SK-N-SH (cell line): ENCODE measurements at regions not wholly inside any gene's neighbourhood (a gene's known extent, or its start where the extent isn't known, plus 50 kb on each side); places are given as distances from the start of the nearest gene placed in this dataset.
A peak's percentile ranks its signal among the peaks of the same experiment; 100 is the strongest.

Experiments
- CTCF ChIA-PET: fragments of 300-600, 350-600 bp; formaldehyde crosslinking; extraction: SDS; loops from one replicate; lab custom pipeline; 2021; lab: Yijun Ruan, JAX
- POLR2A ChIA-PET: fragments of 350-600 bp; sonication (Branson Sonifier 250); formaldehyde crosslinking; extraction: SDS; loops from one replicate; lab custom pipeline; 2020; ENCODE audit warnings: antibody characterized with exemption, inconsistent platforms; lab: Yijun Ruan, JAX
- DNase-seq: peaks from one replicate; pipeline ENCODE4 v3.0.0; 2012
- H2AFZ ChIP-seq: fragments of 200-600 bp; sonication (generic); 2 replicates; pipeline ENCODE4 v1.8.1; 2016; ENCODE audit warnings: antibody characterized with exemption, mild to moderate bottlenecking, low read depth
- H3F3A ChIP-seq: fragments of 200-600 bp; sonication (generic); replicated peaks from 2 replicates; pipeline ENCODE3; 2016; ENCODE audit warnings: antibody characterized with exemption, mild to moderate bottlenecking; ENCODE audit not compliant: insufficient read depth
- H3K27ac ChIP-seq, 2 experiments: fragments of 200-500 bp in 1 of 2; fragments of 200-600 bp in 1 of 2; sonication (Bioruptor generic) in 1 of 2; sonication (generic), shearing (Covaris generic) in 1 of 2; 2 replicates each; pipeline versions ENCODE4 v1.5.1 to v1.6.1; 2014 to 2016; ENCODE audit warnings: low read depth in 2 of 2, inconsistent platforms in 1 of 2, low read length in 1 of 2, mild to moderate bottlenecking in 1 of 2, mixed read lengths in 1 of 2
- H3K27me3 ChIP-seq: fragments of 200-600 bp; sonication (generic), shearing (Covaris generic); 2 replicates; pipeline ENCODE4 v1.6.1; 2016; ENCODE audit warnings: mixed run types; ENCODE audit not compliant: insufficient read depth
- H3K36me3 ChIP-seq, 2 experiments: fragments of 200-500 bp in 1 of 2; fragments of 200-600 bp in 1 of 2; sonication (Bioruptor generic) in 1 of 2; sonication (generic) in 1 of 2; replicated peaks in 1 of 2; 2 replicates each; pipeline versions ENCODE3 to v1.5.1; 2014 to 2016; ENCODE audit warnings: low read length in 1 of 2, mild to moderate bottlenecking in 1 of 2; ENCODE audit not compliant: insufficient read depth in 2 of 2, control insufficient read depth in 1 of 2
- H3K4me1 ChIP-seq, 2 experiments: fragments of 200-500 bp in 1 of 2; fragments of 200-600 bp in 1 of 2; sonication (Bioruptor generic) in 1 of 2; sonication (generic), shearing (Covaris generic) in 1 of 2; 2 replicates each; pipeline versions ENCODE4 v1.5.1 to v1.6.1; 2014 to 2016; ENCODE audit warnings: low read depth in 1 of 2, low read length in 1 of 2, mixed run types in 1 of 2; ENCODE audit not compliant: insufficient read depth in 2 of 2, control insufficient read depth in 1 of 2
- H3K4me2 ChIP-seq: fragments of 200-600 bp; sonication (generic), shearing (Covaris generic); 2 replicates; pipeline ENCODE4 v1.6.1; 2017; ENCODE audit warnings: mixed run types
- H3K4me3 ChIP-seq, 2 experiments: fragments of 200-500 bp in 1 of 2; fragments of 200-600 bp in 1 of 2; sonication (Bioruptor generic) in 1 of 2; sonication (generic), shearing (Covaris generic) in 1 of 2; 2 replicates each; pipeline versions ENCODE4 v1.5.1 to v1.8.1; 2014 to 2016; ENCODE audit warnings: low read depth in 2 of 2, inconsistent platforms in 1 of 2, low read length in 1 of 2, mild to moderate bottlenecking in 1 of 2, mixed read lengths in 1 of 2, moderate library complexity in 1 of 2
- H3K79me2 ChIP-seq: fragments of 200-600 bp; sonication (generic); 2 replicates; pipeline ENCODE4 v1.8.1; 2017; ENCODE audit warnings: mild to moderate bottlenecking; ENCODE audit not compliant: insufficient read depth
- H3K9ac ChIP-seq: fragments of 200-600 bp; sonication (generic); 2 replicates; pipeline ENCODE4 v1.6.1; 2017; ENCODE audit warnings: mixed run types
- H3K9me2 ChIP-seq: fragments of 200-600 bp; sonication (generic); 2 replicates; pipeline ENCODE4 v1.6.1; 2017; ENCODE audit warnings: mixed run types
- H3K9me3 ChIP-seq: fragments of 200-600 bp; sonication (generic); 2 replicates; pipeline ENCODE4 v1.6.1; 2017; ENCODE audit warnings: mixed run types, mild to moderate bottlenecking, moderate library complexity
- H4K20me1 ChIP-seq: fragments of 200-600 bp; sonication (generic); 2 replicates; pipeline ENCODE4 v1.6.1; 2017; ENCODE audit warnings: mild to moderate bottlenecking, mixed run types; ENCODE audit not compliant: insufficient read depth
- CHD2 ChIP-seq: fragments of 150-350 bp; IDR thresholded peaks from 2 replicates; pipeline ENCODE4 v1.6.1; 2018; ENCODE audit warnings: low read length; ENCODE audit not compliant: partially characterized antibody
- ELF1 ChIP-seq: IDR thresholded peaks from 2 replicates; pipeline ENCODE4 v1.4.0; 2012
- FOSL2 ChIP-seq: IDR thresholded peaks from 2 replicates; pipeline ENCODE4 v1.4.0; 2012; ENCODE audit warnings: low read depth, mild to moderate bottlenecking, moderate library complexity, borderline replicate concordance
- GABPA ChIP-seq: IDR thresholded peaks from 2 replicates; pipeline ENCODE4 v1.4.0; 2012; ENCODE audit warnings: low read depth, mild to moderate bottlenecking
- GATA2 ChIP-seq: sonication (generic); formaldehyde crosslinking; IDR thresholded peaks from 2 replicates; pipeline ENCODE4 v1.5.0; 2020; ENCODE audit warnings: mild to moderate bottlenecking, missing genetic modification reagents
- JUND ChIP-seq: IDR thresholded peaks from 2 replicates; pipeline ENCODE4 v1.4.0; 2012
- MEF2A ChIP-seq: IDR thresholded peaks from 2 replicates; pipeline ENCODE4 v1.4.0; 2012; ENCODE audit warnings: low read depth, borderline replicate concordance
- NRF1 ChIP-seq: IDR thresholded peaks from 2 replicates; pipeline ENCODE4 v1.6.1; 2012; ENCODE audit warnings: low read depth, mild to moderate bottlenecking, low read length
- PBX3 ChIP-seq: IDR thresholded peaks from 2 replicates; pipeline ENCODE4; 2012
- RAD21 ChIP-seq: IDR thresholded peaks from 2 replicates; pipeline ENCODE4 v1.6.1; 2012; ENCODE audit warnings: mild to moderate bottlenecking, low read length
- RCOR1 ChIP-seq: fragments of 150-350 bp; IDR thresholded peaks from 2 replicates; pipeline ENCODE4 v1.6.1; 2017; ENCODE audit warnings: antibody characterized with exemption, low read length
- RFX5 ChIP-seq: IDR thresholded peaks from 2 replicates; pipeline ENCODE4 v1.6.1; 2012; ENCODE audit warnings: mild to moderate bottlenecking, improper control_type of control experiment, low read length
- SMC3 ChIP-seq: IDR thresholded peaks from 2 replicates; pipeline ENCODE4 v1.6.1; 2012; ENCODE audit warnings: low read depth, low read length, improper control_type of control experiment
- TCF12 ChIP-seq: IDR thresholded peaks from 2 replicates; pipeline ENCODE4 v1.4.0; 2012
- TEAD4 ChIP-seq: IDR thresholded peaks from 2 replicates; pipeline ENCODE4 v1.4.0; 2012; ENCODE audit warnings: mild to moderate bottlenecking, borderline replicate concordance; ENCODE audit not compliant: insufficient read depth
- USF1 ChIP-seq: IDR thresholded peaks from 2 replicates; pipeline ENCODE4 v1.4.0; 2012; ENCODE audit warnings: low read depth, borderline replicate concordance
- USF2 ChIP-seq: fragments of 150-350 bp; IDR thresholded peaks from 2 replicates; pipeline ENCODE4 v1.6.1; 2017; ENCODE audit warnings: antibody characterized with exemption, low read length, low read depth, borderline replicate concordance
- YY1 ChIP-seq: IDR thresholded peaks from 2 replicates; pipeline ENCODE4 v1.4.0; 2012; ENCODE audit warnings: low read depth, mild to moderate bottlenecking
- WGBS: methylation state at CpG from one replicate; pipeline ENCODE4 v1.1.6; 2017; ENCODE audit warnings: low lambda C conversion rate; 5-methylcytosine and 5-hydroxymethylcytosine counted together
- TF ChIP-seq, protein P1 (sequence below): IDR thresholded peaks from 2 replicates; pipeline ENCODE4 v1.4.0; 2012; ENCODE audit warnings: low read depth
- TF ChIP-seq, protein P2 (sequence below): IDR thresholded peaks from 2 replicates; pipeline ENCODE4 v1.4.0; 2012; ENCODE audit warnings: low read depth, borderline replicate concordance

GRCh38 chr15:35671197-35671596, 125.2 kb upstream of the DPH6 start (continued):
- TF ChIP-seq RCOR1 (no peak), SMC3 (no peak), RFX5 (no peak), USF2 (no peak), GATA2 (no peak), MEF2A (no peak)
- TF ChIP-seq, protein P1, sequence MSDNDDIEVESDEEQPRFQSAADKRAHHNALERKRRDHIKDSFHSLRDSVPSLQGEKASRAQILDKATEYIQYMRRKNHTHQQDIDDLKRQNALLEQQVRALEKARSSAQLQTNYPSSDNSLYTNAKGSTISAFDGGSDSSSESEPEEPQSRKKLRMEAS = no peak
- TF ChIP-seq, all 33 proteins: peak for 0

DNA sequence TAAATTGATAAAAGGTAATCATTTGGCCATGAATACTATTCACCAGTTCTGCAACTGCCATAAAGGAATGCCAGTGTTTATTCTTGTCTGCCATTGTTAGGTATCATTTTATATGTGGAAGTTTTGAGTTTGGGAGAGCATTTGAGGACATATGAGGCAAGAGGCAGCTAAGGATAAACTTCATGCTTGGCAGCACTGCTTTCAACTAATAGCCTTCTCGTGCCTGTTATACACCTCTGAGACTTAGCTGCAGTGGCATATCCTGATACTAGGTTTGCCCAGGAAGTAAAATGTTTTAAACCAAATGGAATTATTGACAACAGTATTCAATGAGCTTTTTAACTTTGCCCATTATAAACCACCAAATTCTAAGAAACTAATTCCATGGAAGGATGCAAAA, 126.0 kb upstream of the DPH6 start:
- H3F3A ChIP-seq = peaks cover 2% of the 10 kb centered on the region
- H3K36me3 ChIP-seq = no peaks in the 10 kb centered on the region
- WGBS = 80% methylated on average over 1 of the region's 1 CpG
- no peaks in the 10 kb centered on the region for H4K20me1 ChIP-seq
- TF ChIP-seq USF1 = no peak
- no peak for TF ChIP-seq CHD2
- no peak for TF ChIP-seq FOSL2
- TF ChIP-seq RFX5 = no peak
- no peak for TF ChIP-seq NRF1
- H3K4me1 ChIP-seq = peaks cover 6 to 10% of the 10 kb centered on the region in 2 experiments; a peak in 3 of 4 replicates
- H3K27ac ChIP-seq = no peak overlapping the region
- no peaks in the 10 kb centered on the region for H3K27me3 ChIP-seq
- H3K79me2 ChIP-seq = no peaks in the 10 kb centered on the region
- CTCF ChIA-PET = interaction anchor here (0.6 kb wide), 1 partner anchor 185 kb away, joined by 3 read pairs; no protein-coding TSS in a partner anchor
- no peak overlapping the region for H3K9ac ChIP-seq
- H3K4me2 ChIP-seq = no peak overlapping the region
- no peak for DNase-seq
- H3K9me2 ChIP-seq = no peaks in the 10 kb centered on the region
- H3K4me3 ChIP-seq = no peak overlapping the region
- no peak overlapping the region for H2AFZ ChIP-seq
- POLR2A ChIA-PET = no interaction called here
- no peaks in the 10 kb centered on the region for H3K9me3 ChIP-seq

- H3K36me3 ChIP-seq = no peaks in the 10 kb centered on the region
- H3K9me3 ChIP-seq = no peaks in the 10 kb centered on the region
- peaks cover 6 to 10% of the 10 kb centered on the region in 2 experiments; a peak in 3 of 4 replicates for H3K4me1 ChIP-seq
- H3K9me2 ChIP-seq = no peaks in the 10 kb centered on the region
- H3K27me3 ChIP-seq = no peaks in the 10 kb centered on the region
- peak overlapping the region in 1 of 2 experiments; percentile 14; a peak in 1 of 4 replicates for H3K27ac ChIP-seq
- CTCF ChIA-PET = interaction anchor here (0.5 kb wide), 1 partner anchor 125 kb away, joined by 3 read pairs; no protein-coding TSS in a partner anchor
- no peak overlapping the region for H2AFZ ChIP-seq
- peaks cover 2% of the 10 kb centered on the region for H3F3A ChIP-seq
- WGBS = 97% methylated on average over 9 of the region's 9 CpGs
- H4K20me1 ChIP-seq = no peaks in the 10 kb centered on the region
- no peaks in the 10 kb centered on the region for H3K79me2 ChIP-seq
- H3K4me3 ChIP-seq = no peak overlapping the region
- no peak overlapping the region for H3K9ac ChIP-seq
- H3K4me2 ChIP-seq = no peak overlapping the region
- POLR2A ChIA-PET = no interaction called here
- no peak for DNase-seq
- TF ChIP-seq RAD21 (no peak), ELF1 (no peak), GABPA (no peak), NRF1 (no peak), SMC3 (no peak), YY1 (no peak), TCF12 (no peak), JUND (no peak), TEAD4 (no peak), PBX3 (no peak)
- TF ChIP-seq, protein P1 = no peak
- TF ChIP-seq, protein P2, sequence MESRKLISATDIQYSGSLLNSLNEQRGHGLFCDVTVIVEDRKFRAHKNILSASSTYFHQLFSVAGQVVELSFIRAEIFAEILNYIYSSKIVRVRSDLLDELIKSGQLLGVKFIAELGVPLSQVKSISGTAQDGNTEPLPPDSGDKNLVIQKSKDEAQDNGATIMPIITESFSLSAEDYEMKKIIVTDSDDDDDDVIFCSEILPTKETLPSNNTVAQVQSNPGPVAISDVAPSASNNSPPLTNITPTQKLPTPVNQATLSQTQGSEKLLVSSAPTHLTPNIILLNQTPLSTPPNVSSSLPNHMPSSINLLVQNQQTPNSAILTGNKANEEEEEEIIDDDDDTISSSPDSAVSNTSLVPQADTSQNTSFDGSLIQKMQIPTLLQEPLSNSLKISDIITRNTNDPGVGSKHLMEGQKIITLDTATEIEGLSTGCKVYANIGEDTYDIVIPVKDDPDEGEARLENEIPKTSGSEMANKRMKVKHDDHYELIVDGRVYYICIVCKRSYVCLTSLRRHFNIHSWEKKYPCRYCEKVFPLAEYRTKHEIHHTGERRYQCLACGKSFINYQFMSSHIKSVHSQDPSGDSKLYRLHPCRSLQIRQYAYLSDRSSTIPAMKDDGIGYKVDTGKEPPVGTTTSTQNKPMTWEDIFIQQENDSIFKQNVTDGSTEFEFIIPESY = no peak
These were observed 127.2 kb upstream of the DPH6 start for GRCh38 chr15:35673093-35673684.
